HCT116 (cell line): ENCODE measurements at regions not wholly inside any gene's neighbourhood (a gene's known extent, or its start where the extent isn't known, plus 50 kb on each side); places are given as distances from the start of the nearest gene placed in this dataset.

ENCODE experiments used
- ATAC-seq: fragments of 200-7000 bp; cut with Tn5 transposase; 2 replicates; pipeline ENCODE4 v1.9.1; 2020; ENCODE audit warnings: mild to moderate bottlenecking, moderate library complexity
- BruUV-seq: library from RNA; stranded (reverse); fragments of 400-500 nt; replicated peaks from 2 replicates; lab custom pipeline; 2021; lab: Mats Ljungman, UMichigan
- CTCF ChIA-PET: fragments of 300-600 bp; sonication (Branson Sonifier 250); formaldehyde crosslinking; loops from one replicate; lab custom pipeline; 2021; ENCODE audit warnings: antibody characterized with exemption; lab: Charles Lee
- POLR2A ChIA-PET: fragments of 300-600, 350-600 bp; sonication (Branson Sonifier 250); formaldehyde crosslinking; loops from one replicate; lab custom pipeline; 2021; ENCODE audit warnings: antibody characterized with exemption; lab: Charles Lee
- RAD21 ChIA-PET, 2 experiments: fragments of 300-600 bp; sonication (Branson Sonifier 250); formaldehyde crosslinking; loops; one replicate each; lab custom pipeline; 2023; ENCODE audit warnings: low total read pairs in 2 of 2; ENCODE audit not compliant: uncharacterized antibody in 2 of 2, unreplicated experiment in 2 of 2, low non-redundant PET in 1 of 2; lab: Charles Lee
- DNase-seq: peaks from one replicate; pipeline ENCODE4 v3.0.0-alpha.2; 2010; ENCODE audit warnings: low read depth, low spot score
- H2AFZ ChIP-seq: fragments of 200-600 bp; shearing (Covaris generic), sonication (generic); 2 replicates; pipeline ENCODE4 v1.6.1; 2017; ENCODE audit warnings: low read depth, mixed run types, mixed read lengths, antibody characterized with exemption, low read length; ENCODE audit not compliant: poor library complexity, severe bottlenecking
- H3K27ac ChIP-seq: 2 replicates; pipeline ENCODE4 v1.5.1; 2012; ENCODE audit warnings: low read depth, low read length
- H3K27me3 ChIP-seq: fragments of 200-600 bp; sonication (generic); 2 replicates; pipeline ENCODE4 v1.6.1; 2016; ENCODE audit warnings: mixed run types, low read length, mixed read lengths; ENCODE audit not compliant: insufficient read depth
- H3K36me3 ChIP-seq, 2 experiments: fragments of 200-500 bp in 1 of 2; fragments of 200-600 bp in 1 of 2; sonication (Bioruptor generic) in 1 of 2; sonication (generic) in 1 of 2; 2 replicates each; pipeline versions ENCODE4 v1.5.1 to v1.6.1; 2014 to 2016; ENCODE audit warnings: low read length in 2 of 2, inconsistent platforms in 1 of 2, mixed read lengths in 1 of 2, mixed run types in 1 of 2; ENCODE audit not compliant: insufficient read depth in 2 of 2, control insufficient read depth in 1 of 2
- H3K4me1 ChIP-seq, 2 experiments: fragments of 200-600 bp in 1 of 2; sonication (generic) in 1 of 2; 2 replicates each; pipeline versions ENCODE4 v1.5.1 to v1.6.1; 2012 to 2017; ENCODE audit warnings: low read length in 2 of 2, inconsistent platforms in 1 of 2, mild to moderate bottlenecking in 1 of 2, mixed read lengths in 1 of 2, mixed run types in 1 of 2, moderate library complexity in 1 of 2; ENCODE audit not compliant: insufficient read depth in 2 of 2, control insufficient read depth in 1 of 2
- H3K4me2 ChIP-seq: fragments of 200-600 bp; sonication (generic); 2 replicates; pipeline ENCODE4 v1.6.1; 2017; ENCODE audit warnings: mixed run types, low read length, mixed read lengths
- H3K4me3 ChIP-seq, 2 experiments: fragments of 200-600 bp in 1 of 2; sonication (generic) in 1 of 2; replicated peaks in 1 of 2; 2 replicates each; pipeline ENCODE4 v1.5.1; 2011 to 2016; ENCODE audit warnings: low read length in 2 of 2, control low read depth in 1 of 2, low read depth in 1 of 2, mild to moderate bottlenecking in 1 of 2, mixed read lengths in 1 of 2, mixed run types in 1 of 2
- H3K79me2 ChIP-seq: fragments of 200-600 bp; sonication (generic); 2 replicates; pipeline ENCODE4 v1.6.1; 2017; ENCODE audit warnings: mild to moderate bottlenecking, mixed run types, low read length, moderate library complexity, mixed read lengths; ENCODE audit not compliant: insufficient read depth
- H3K9ac ChIP-seq: fragments of 200-600 bp; sonication (generic); 2 replicates; pipeline ENCODE4 v1.6.1; 2016; ENCODE audit warnings: low read length, mixed read lengths
- H3K9me2 ChIP-seq: fragments of 200-600 bp; sonication (generic), shearing (Covaris generic); 2 replicates; pipeline ENCODE4 v1.6.1; 2017; ENCODE audit warnings: mixed run types, mild to moderate bottlenecking, moderate library complexity; ENCODE audit not compliant: insufficient read depth
- H3K9me3 ChIP-seq, 2 experiments: fragments of 200-500 bp in 1 of 2; fragments of 200-600 bp in 1 of 2; sonication (Bioruptor generic) in 1 of 2; sonication (generic) in 1 of 2; 2 replicates each; pipeline ENCODE4 v1.6.1; 2014 to 2017; ENCODE audit warnings: low read length in 2 of 2, mixed read lengths in 2 of 2, inconsistent platforms in 1 of 2, low read depth in 1 of 2, mild to moderate bottlenecking in 1 of 2, mixed run types in 1 of 2, moderate library complexity in 1 of 2; ENCODE audit not compliant: control insufficient read depth in 1 of 2, insufficient read depth in 1 of 2
- H4K20me1 ChIP-seq: fragments of 200-600 bp; sonication (generic), shearing (Covaris generic); 2 replicates; pipeline ENCODE4 v1.6.1; 2017; ENCODE audit warnings: mixed run types, mild to moderate bottlenecking, moderate library complexity; ENCODE audit not compliant: insufficient read depth
- ELF1 ChIP-seq: IDR thresholded peaks from 2 replicates; pipeline ENCODE4 v1.6.1; 2012; ENCODE audit warnings: low read depth, borderline replicate concordance
- TCF7L2 ChIP-seq: IDR thresholded peaks from 2 replicates; pipeline ENCODE4 v1.7.0; 2011; ENCODE audit warnings: borderline replicate concordance, inconsistent platforms; ENCODE audit not compliant: insufficient read depth, insufficient read length; ENCODE audit errors: extremely low read depth
- intact Hi-C: fragments of 100-400 bp; cut with micrococcal nuclease; formaldehyde crosslinking; loops from 2 replicates; pipeline ENCODE4 v1.10.0; 2022
- TF ChIP-seq, protein P1 (sequence below): IDR thresholded peaks from 2 replicates; pipeline ENCODE4 v1.6.1; 2012
- TF ChIP-seq, protein P2 (sequence below): IDR thresholded peaks from 2 replicates; pipeline ENCODE4 v1.6.1; 2012; ENCODE audit warnings: low read depth
- TF ChIP-seq, protein P3 (sequence below): IDR thresholded peaks from 2 replicates; pipeline ENCODE4 v1.6.1; 2011; ENCODE audit warnings: mild to moderate bottlenecking, low read length, moderate library complexity; ENCODE audit not compliant: insufficient replicate concordance; ENCODE audit errors: extremely low read depth

DNA sequence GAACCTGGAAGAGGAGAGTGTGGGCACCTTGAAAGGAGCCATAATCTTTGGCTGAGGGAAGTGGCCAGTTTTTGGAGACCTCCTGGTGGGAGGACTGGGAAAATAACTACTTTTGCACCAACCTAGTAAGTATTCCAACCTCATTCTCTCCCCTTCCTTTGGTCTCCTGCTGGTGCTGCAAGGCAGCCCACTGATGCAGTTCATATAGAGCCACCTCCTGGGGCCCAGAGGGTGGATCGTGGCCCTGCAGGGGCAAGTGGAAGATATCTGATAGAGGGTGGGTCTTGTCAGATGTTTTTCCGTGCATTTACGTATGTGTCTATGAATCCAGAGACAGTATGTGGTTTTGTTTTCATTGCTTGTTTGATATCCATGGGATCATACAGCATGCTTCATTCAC lies 172.8 kb upstream of the PITX1 start:
- Histone ChIP-seq H3K27ac (no peak overlapping the region), H3K9me3 (peaks cover 4% of the 10 kb centered on the region in 2 experiments; a peak in 2 of 4 replicates), H3K27me3 (no peaks in the 10 kb centered on the region), H3K4me2 (no peak overlapping the region), H3K4me3 (no peak overlapping the region), H2AFZ (no peak overlapping the region), H3K9ac (no peak overlapping the region), H3K79me2 (no peaks in the 10 kb centered on the region), H3K4me1 (peaks cover 11 to 27% of the 10 kb centered on the region in 2 experiments), H4K20me1 (no peaks in the 10 kb centered on the region), H3K9me2 (no peaks in the 10 kb centered on the region), H3K36me3 (no peaks in the 10 kb centered on the region)
- CTCF ChIA-PET = no interaction called here
- POLR2A ChIA-PET = no interaction called here
- RAD21 ChIA-PET = no interaction called here
- ATAC-seq (no peak), DNase-seq (no peak)
- intact Hi-C loops = no loop called here
- TF ChIP-seq, protein P1, sequence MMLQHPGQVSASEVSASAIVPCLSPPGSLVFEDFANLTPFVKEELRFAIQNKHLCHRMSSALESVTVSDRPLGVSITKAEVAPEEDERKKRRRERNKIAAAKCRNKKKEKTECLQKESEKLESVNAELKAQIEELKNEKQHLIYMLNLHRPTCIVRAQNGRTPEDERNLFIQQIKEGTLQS = no peak
- TF ChIP-seq, protein P2, sequence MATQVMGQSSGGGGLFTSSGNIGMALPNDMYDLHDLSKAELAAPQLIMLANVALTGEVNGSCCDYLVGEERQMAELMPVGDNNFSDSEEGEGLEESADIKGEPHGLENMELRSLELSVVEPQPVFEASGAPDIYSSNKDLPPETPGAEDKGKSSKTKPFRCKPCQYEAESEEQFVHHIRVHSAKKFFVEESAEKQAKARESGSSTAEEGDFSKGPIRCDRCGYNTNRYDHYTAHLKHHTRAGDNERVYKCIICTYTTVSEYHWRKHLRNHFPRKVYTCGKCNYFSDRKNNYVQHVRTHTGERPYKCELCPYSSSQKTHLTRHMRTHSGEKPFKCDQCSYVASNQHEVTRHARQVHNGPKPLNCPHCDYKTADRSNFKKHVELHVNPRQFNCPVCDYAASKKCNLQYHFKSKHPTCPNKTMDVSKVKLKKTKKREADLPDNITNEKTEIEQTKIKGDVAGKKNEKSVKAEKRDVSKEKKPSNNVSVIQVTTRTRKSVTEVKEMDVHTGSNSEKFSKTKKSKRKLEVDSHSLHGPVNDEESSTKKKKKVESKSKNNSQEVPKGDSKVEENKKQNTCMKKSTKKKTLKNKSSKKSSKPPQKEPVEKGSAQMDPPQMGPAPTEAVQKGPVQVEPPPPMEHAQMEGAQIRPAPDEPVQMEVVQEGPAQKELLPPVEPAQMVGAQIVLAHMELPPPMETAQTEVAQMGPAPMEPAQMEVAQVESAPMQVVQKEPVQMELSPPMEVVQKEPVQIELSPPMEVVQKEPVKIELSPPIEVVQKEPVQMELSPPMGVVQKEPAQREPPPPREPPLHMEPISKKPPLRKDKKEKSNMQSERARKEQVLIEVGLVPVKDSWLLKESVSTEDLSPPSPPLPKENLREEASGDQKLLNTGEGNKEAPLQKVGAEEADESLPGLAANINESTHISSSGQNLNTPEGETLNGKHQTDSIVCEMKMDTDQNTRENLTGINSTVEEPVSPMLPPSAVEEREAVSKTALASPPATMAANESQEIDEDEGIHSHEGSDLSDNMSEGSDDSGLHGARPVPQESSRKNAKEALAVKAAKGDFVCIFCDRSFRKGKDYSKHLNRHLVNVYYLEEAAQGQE = no peak
- TF ChIP-seq ELF1 = no peak
- no peak for TF ChIP-seq TCF7L2
- TF ChIP-seq, protein P3, sequence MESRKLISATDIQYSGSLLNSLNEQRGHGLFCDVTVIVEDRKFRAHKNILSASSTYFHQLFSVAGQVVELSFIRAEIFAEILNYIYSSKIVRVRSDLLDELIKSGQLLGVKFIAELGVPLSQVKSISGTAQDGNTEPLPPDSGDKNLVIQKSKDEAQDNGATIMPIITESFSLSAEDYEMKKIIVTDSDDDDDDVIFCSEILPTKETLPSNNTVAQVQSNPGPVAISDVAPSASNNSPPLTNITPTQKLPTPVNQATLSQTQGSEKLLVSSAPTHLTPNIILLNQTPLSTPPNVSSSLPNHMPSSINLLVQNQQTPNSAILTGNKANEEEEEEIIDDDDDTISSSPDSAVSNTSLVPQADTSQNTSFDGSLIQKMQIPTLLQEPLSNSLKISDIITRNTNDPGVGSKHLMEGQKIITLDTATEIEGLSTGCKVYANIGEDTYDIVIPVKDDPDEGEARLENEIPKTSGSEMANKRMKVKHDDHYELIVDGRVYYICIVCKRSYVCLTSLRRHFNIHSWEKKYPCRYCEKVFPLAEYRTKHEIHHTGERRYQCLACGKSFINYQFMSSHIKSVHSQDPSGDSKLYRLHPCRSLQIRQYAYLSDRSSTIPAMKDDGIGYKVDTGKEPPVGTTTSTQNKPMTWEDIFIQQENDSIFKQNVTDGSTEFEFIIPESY = no peak
- no TSS peak for BruUV-seq
